GM23248 (cell line): ENCODE measurements at regions not wholly inside any gene's neighbourhood (a gene's known extent, or its start where the extent isn't known, plus 50 kb on each side); places are given as distances from the start of the nearest gene placed in this dataset.

Experiments
- DNase-seq: peaks from one replicate; pipeline ENCODE4 v3.0.0-alpha.2; 2015
- H2AFZ ChIP-seq: fragments of 200-600 bp; sonication (generic); 2 replicates; pipeline ENCODE4 v1.6.1; 2016; ENCODE audit warnings: antibody characterized with exemption
- H3F3A ChIP-seq: fragments of 200-600 bp; sonication (generic); 2 replicates; pipeline ENCODE4 v1.6.1; 2016; ENCODE audit warnings: mild to moderate bottlenecking, antibody characterized with exemption, mixed run types; ENCODE audit not compliant: insufficient read depth
- H3K27ac ChIP-seq: fragments of 200-600 bp; sonication (generic); 2 replicates; pipeline ENCODE4 v1.5.1; 2016; ENCODE audit warnings: mild to moderate bottlenecking
- H3K27me3 ChIP-seq: fragments of 200-600 bp; sonication (generic); replicated peaks from 2 replicates; pipeline ENCODE4 v1.6.1; 2016; ENCODE audit warnings: mild to moderate bottlenecking; ENCODE audit not compliant: insufficient read depth
- H3K36me3 ChIP-seq: fragments of 200-600 bp; sonication (generic); 2 replicates; pipeline ENCODE4 v1.6.1; 2016; ENCODE audit warnings: low read depth, mild to moderate bottlenecking
- H3K4me1 ChIP-seq: fragments of 200-600 bp; sonication (generic); 2 replicates; pipeline ENCODE4 v1.6.1; 2016; ENCODE audit warnings: mild to moderate bottlenecking; ENCODE audit not compliant: insufficient read depth
- H3K4me2 ChIP-seq: fragments of 200-600 bp; sonication (generic); one replicate; pipeline ENCODE4 v1.6.1; 2016; ENCODE audit warnings: mild to moderate bottlenecking; ENCODE audit not compliant: unreplicated experiment
- H3K4me3 ChIP-seq: fragments of 200-600 bp; sonication (generic); 2 replicates; pipeline ENCODE4 v1.5.1; 2016; ENCODE audit warnings: mild to moderate bottlenecking
- H3K79me2 ChIP-seq: fragments of 200-600 bp; sonication (generic); 2 replicates; pipeline ENCODE4 v1.6.1; 2016; ENCODE audit warnings: mild to moderate bottlenecking; ENCODE audit not compliant: insufficient read depth
- H3K9ac ChIP-seq: fragments of 200-600 bp; sonication (generic); 2 replicates; pipeline ENCODE4 v1.6.1; 2016; ENCODE audit warnings: mild to moderate bottlenecking
- H3K9me2 ChIP-seq: fragments of 200-600 bp; sonication (generic); 2 replicates; pipeline ENCODE4 v1.6.1; 2016; ENCODE audit warnings: mixed run types, mild to moderate bottlenecking, moderate library complexity; ENCODE audit not compliant: insufficient read depth
- H3K9me3 ChIP-seq: fragments of 200-600 bp; sonication (generic); one replicate; pipeline ENCODE4 v1.6.1; 2017; ENCODE audit warnings: low read depth
- H4K20me1 ChIP-seq: fragments of 200-600 bp; sonication (generic); 2 replicates; pipeline ENCODE4 v1.6.0; 2016; ENCODE audit not compliant: insufficient read depth
- EZH2 ChIP-seq: fragments of 200-600 bp; sonication (generic); IDR thresholded peaks from 2 replicates; pipeline ENCODE4 v1.6.1; 2018; ENCODE audit warnings: antibody characterized with exemption, mild to moderate bottlenecking; ENCODE audit not compliant: insufficient read depth, poor library complexity, severe bottlenecking
- EZH2phosphoT487 ChIP-seq: fragments of 200-600 bp; sonication (generic); IDR thresholded peaks from 2 replicates; pipeline ENCODE4 v1.6.1; 2018; ENCODE audit warnings: antibody characterized with exemption, moderate library complexity, mild to moderate bottlenecking, low read depth; ENCODE audit not compliant: insufficient read depth
- WGBS, 2 experiments: methylation state at CpG; one replicate each; pipeline ENCODE4 v1.1.6; 2015 to 2017; ENCODE audit warnings: low lambda C conversion rate in 2 of 2, low coverage in 1 of 2; ENCODE audit errors: missing lambda C conversion rate in 2 of 2; 5-methylcytosine and 5-hydroxymethylcytosine counted together
- in situ Hi-C: fragments of 300-500 bp; cut with MboI; formaldehyde crosslinking; loops from 2 replicates; pipeline ENCODE4 v1.15.0; 2020

DNA sequence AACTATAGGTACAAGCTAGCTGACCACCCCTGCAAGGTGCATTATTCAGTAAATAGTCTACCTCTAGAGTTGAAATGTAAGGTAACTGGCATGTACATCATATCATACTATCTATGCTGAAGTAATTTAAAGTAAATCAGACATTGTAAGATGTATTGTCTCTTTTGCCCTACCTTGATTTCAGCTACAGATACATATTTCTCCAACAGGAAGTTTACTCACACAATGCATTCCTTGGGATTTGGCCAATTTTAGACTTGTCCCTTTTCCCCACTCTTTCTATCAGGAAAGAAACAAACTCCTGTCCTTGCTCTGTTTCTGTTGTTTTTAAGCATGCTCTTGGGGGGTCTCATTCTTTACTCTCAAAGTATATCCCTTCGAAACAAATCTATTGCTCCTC, 58.5 kb upstream of the TSLP start:
- Histone ChIP-seq H3K9me3 (no peaks in the 10 kb centered on the region), H3F3A (no peaks in the 10 kb centered on the region), H3K4me2 (no peak overlapping the region), H4K20me1 (no peaks in the 10 kb centered on the region), H3K36me3 (no peaks in the 10 kb centered on the region), H3K27ac (no peak overlapping the region), H2AFZ (no peak overlapping the region), H3K27me3 (peaks cover 13% of the 10 kb centered on the region; the same call in 1 of the 2 replicates), H3K4me3 (no peak overlapping the region), H3K9ac (no peak overlapping the region), H3K9me2 (0 out of 2 replicates have a peak, but pooled peaks cover 6% of the 10 kb centered on the region), H3K4me1 (no peaks in the 10 kb centered on the region), H3K79me2 (no peaks in the 10 kb centered on the region)
- DNase-seq, result peak; percentile 2
- TF ChIP-seq EZH2phosphoT487, result no peak
- no peak for TF ChIP-seq EZH2
- in situ Hi-C loops, result no loop called here
- 17 to 25% methylated on average over 1 of the region's 1 CpG for WGBS, 2 experiments

DNA sequence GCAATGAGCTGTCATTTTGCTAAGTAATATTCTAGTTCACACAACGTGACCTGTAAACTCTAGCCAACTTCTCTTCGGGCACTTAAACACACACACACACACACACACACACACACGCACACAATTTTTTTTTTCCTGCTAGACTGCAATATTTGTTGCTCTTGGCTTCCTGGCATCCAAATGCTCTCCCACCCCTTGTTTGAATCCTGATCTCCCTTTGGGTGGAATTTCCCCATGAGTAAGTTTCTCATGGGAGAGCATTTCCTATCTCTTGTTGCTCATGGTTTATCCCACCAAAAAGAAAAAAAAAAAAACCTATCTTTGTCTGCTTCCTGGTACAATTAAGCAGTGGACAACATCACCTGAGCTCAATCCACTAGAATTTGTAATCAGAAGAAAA, 54.7 kb upstream of the TSLP start:
- Histone ChIP-seq H3K4me3 (no peak overlapping the region), H3K27me3 (peaks cover 17% of the 10 kb centered on the region; the same call in 1 of the 2 replicates), H3K79me2 (no peaks in the 10 kb centered on the region), H3K9ac (no peak overlapping the region), H3K27ac (no peak overlapping the region), H2AFZ (no peak overlapping the region), H3F3A (no peaks in the 10 kb centered on the region), H4K20me1 (no peaks in the 10 kb centered on the region), H3K9me3 (no peaks in the 10 kb centered on the region), H3K9me2 (0 out of 2 replicates have a peak, but pooled peaks cover 6% of the 10 kb centered on the region), H3K36me3 (no peaks in the 10 kb centered on the region), H3K4me2 (no peak overlapping the region), H3K4me1 (no peaks in the 10 kb centered on the region)
- in situ Hi-C loops, result no loop called here
- no peak for TF ChIP-seq EZH2phosphoT487
- no peak for TF ChIP-seq EZH2
- WGBS, 2 experiments, result 30% methylated on average over 3 of the region's 3 CpGs
- no peak for DNase-seq

DNA sequence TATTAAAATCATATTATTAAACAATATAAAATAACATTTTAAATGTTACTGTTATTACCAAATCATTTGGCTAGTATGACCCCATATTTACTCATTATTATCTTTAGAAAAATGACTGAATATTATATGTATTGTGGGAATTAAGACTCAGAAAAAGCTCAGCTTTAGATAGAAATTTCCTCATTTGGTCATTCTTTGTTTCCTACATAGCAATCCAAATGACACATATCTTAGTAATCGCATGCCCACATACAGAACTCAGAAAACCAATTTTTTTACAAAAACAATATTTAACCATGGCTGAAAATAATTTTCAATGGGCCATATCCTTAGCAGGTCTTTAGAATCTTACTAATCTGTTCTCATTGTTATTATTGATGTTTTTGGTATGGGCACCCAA, 53.8 kb upstream of the TSLP start:
- H3K27ac ChIP-seq, result no peak overlapping the region
- DNase-seq, result peak; percentile 3

More for the DNA sequence above, 53.8 kb upstream of the TSLP start:
- H3K9ac ChIP-seq, result no peak overlapping the region
- H3K4me1 ChIP-seq, result no peaks in the 10 kb centered on the region
- in situ Hi-C loops, result no loop called here
- no peaks in the 10 kb centered on the region for H3K9me3 ChIP-seq
- H3K4me2 ChIP-seq, result no peak overlapping the region
- 0 out of 2 replicates have a peak, but pooled peaks cover 6% of the 10 kb centered on the region for H3K9me2 ChIP-seq
- 36 to 41% methylated on average over 1 of the region's 1 CpG for WGBS, 2 experiments
- no peaks in the 10 kb centered on the region for H3K79me2 ChIP-seq
- no peak overlapping the region for H3K4me3 ChIP-seq
- H3K36me3 ChIP-seq, result no peaks in the 10 kb centered on the region
- H2AFZ ChIP-seq, result no peak overlapping the region
- no peak for TF ChIP-seq EZH2phosphoT487
- no peak for TF ChIP-seq EZH2
- no peaks in the 10 kb centered on the region for H4K20me1 ChIP-seq
- H3K27me3 ChIP-seq, result peaks cover 19% of the 10 kb centered on the region; the same call in 1 of the 2 replicates
- no peaks in the 10 kb centered on the region for H3F3A ChIP-seq
